Omental fat pad (tissue), 3 donors: ENCODE measurements at regions not wholly inside any gene's neighbourhood (a gene's known extent, or its start where the extent isn't known, plus 50 kb on each side); places are given as distances from the start of the nearest gene placed in this dataset. TPM values are rescaled to one million over a fixed set of nuclear protein-coding genes. Genes with fewer than 3 reads are reported as not detected.

ENCODE experiments used
- ATAC-seq: fragments of 150-250 bp; one replicate; pipeline ENCODE4 v1.9.1; 2016; ENCODE audit warnings: mild to moderate bottlenecking, moderate library complexity; ENCODE audit not compliant: low FRiP score
- DNase-seq: peaks from one replicate; pipeline ENCODE4 v3.0.0-alpha.2; 2019; ENCODE audit warnings: low spot score
- small RNA-seq: library from RNA; depleted of rRNA; stranded (forward); fragments of <200 nt; gene quantifications from one replicate; pipeline ENCODE3, GENCODE V24; 2016
- TF ChIP-seq, protein P1 (sequence below), 3 donors: fragments of 450-650 bp; IDR thresholded peaks; one replicate each; pipeline ENCODE4 v1.5.1; 2016 to 2017; ENCODE audit warnings: antibody characterized with exemption in 3 of 3, mild to moderate bottlenecking in 3 of 3, moderate library complexity in 2 of 3

DNA sequence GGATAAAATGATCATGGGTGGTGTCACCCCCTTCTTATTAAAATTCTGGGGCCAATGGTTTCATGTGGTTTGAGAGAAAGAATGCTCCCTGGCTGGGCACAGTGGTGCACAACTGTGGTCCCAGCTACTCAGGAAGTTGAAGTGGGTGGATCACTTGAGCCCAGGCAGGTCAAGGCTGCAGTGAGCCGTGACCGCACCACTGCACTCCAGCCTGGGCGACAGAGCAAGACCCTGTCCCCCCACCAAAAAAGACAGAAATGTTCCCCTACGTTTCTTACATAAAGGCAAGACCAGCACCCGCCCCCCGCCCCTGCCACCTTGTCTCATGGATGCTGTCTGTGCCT, 53.0 kb upstream of the ID2 start:
- no peak for DNase-seq
- TF ChIP-seq, protein P1, sequence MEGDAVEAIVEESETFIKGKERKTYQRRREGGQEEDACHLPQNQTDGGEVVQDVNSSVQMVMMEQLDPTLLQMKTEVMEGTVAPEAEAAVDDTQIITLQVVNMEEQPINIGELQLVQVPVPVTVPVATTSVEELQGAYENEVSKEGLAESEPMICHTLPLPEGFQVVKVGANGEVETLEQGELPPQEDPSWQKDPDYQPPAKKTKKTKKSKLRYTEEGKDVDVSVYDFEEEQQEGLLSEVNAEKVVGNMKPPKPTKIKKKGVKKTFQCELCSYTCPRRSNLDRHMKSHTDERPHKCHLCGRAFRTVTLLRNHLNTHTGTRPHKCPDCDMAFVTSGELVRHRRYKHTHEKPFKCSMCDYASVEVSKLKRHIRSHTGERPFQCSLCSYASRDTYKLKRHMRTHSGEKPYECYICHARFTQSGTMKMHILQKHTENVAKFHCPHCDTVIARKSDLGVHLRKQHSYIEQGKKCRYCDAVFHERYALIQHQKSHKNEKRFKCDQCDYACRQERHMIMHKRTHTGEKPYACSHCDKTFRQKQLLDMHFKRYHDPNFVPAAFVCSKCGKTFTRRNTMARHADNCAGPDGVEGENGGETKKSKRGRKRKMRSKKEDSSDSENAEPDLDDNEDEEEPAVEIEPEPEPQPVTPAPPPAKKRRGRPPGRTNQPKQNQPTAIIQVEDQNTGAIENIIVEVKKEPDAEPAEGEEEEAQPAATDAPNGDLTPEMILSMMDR (IDR thresholded peaks at IDR 0.05): no peak
- ATAC-seq: no peak

DNA sequence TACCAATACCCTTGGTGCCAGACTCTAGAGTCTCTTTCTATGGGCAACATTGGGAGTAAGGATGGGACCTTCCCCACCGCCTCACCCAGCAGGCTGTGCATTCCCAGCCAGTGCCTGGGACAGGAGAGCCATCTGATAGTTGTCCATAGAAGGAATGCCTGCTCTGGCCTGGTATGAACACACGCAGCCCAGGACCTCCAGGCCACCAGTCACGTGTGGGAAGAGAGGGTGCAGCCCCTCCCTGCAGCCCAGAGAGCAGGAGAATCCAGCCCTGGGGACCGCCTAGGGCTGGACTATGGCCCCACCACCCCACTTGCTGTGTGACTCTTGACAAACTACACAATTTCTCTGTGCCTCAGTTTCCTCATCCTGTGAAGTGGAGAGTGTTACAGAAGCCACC, 52.5 kb upstream of the ID2 start:
- no peak for DNase-seq
- ATAC-seq: no peak
- TF ChIP-seq, protein P1 (IDR thresholded peaks at IDR 0.05): no peak

DNA sequence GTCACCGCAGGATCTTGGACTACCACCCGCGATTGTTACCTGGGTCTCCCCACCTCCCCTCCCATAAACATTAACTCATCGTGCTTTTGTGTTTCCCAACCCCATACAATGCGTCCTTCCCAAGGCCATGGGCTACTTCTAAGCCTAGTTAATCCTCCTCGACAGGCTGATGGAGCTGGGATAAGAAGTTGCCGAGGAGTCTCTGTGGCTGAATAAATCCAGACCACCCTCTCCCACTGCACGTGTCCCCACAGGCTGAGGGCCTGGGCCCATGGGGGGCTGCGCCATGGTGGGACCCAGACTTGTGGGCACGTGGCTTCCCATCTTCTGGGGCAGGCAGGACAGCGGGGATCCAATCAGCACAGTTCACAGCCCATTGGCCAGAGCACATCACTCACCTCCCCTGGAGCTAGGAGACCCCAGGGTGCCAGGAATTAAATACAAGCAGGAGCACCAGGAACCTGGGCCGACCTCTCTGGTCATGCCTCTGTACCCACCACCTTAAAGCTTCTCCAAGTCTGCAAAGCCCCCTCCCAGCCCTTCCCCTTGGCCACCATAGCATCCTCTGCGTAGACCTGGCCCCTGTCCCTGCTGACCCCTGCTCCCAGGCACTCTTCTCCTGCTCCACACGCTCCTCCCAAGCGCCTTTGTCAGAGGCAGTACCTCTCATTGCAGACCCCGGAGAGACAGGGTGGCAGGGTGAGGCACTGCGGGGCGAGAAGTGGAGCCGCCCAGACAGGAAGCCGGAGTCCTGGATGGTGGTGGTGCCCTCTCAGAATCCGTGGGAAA, 51.0 kb upstream of the ID2 start:
- TF ChIP-seq, protein P1 (IDR thresholded peaks at IDR 0.05): no peak
- DNase-seq: no peak
- no peak for ATAC-seq

DNA sequence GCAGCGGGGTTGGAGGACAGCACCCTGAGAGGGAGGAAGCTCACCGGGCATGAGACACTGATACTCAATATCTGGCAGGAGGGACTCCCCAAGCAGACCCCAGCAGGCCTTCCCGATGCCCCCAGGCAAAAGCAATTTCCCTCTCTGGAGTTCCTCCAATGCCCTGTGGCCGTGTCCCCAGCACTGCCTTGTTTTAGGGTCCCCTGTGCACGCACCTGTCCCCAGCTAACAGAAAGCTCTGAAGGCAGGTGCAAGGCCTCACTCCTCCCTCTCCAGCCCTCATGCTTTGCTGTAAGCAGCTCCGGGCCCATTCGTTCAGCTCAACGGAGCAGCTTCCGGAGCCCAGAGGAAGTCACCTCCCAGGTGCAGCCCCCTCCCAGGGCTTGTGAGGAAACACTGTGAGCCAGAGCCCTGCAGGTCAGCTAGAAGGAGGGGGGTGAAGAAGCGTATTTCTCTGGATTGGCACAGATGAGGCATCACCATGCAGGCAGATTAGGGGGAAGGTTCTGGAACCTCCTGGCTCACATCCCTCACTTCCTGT, 50.3 kb upstream of the ID2 start:
- ATAC-seq: no peak
- TF ChIP-seq, protein P1 (IDR thresholded peaks at IDR 0.05): no peak
- DNase-seq: no peak

Small RNA genes lying in the stretch of these regions (small RNA-seq; reads per million reads assigned to genes)
- gene AC092580.3 (not detected), gene RNU6ATAC37P (not detected), gene SNRPEP5 (not detected)
